HEK293 (cell line): ENCODE measurements at regions not wholly inside any gene's neighbourhood (a gene's known extent, or its start where the extent isn't known, plus 50 kb on each side); places are given as distances from the start of the nearest gene placed in this dataset.

Source experiments
- CTCF ChIA-PET: fragments of 350-600 bp; formaldehyde crosslinking; extraction: SDS; loops from one replicate; lab custom pipeline; 2021; ENCODE audit warnings: antibody characterized with exemption; lab: Yijun Ruan, JAX
- POLR2A ChIA-PET: fragments of 300-600 bp; formaldehyde crosslinking; extraction: SDS; loops from one replicate; lab custom pipeline; 2020; ENCODE audit warnings: antibody characterized with exemption, inconsistent platforms; lab: Yijun Ruan, JAX
- H3K27ac ChIP-seq: fragments of 200-500 bp; sonication (Bioruptor generic); 2 replicates; pipeline ENCODE4 v1.5.1; 2014; ENCODE audit warnings: low read depth, low read length, control low read depth, inconsistent platforms; ENCODE audit errors: extremely low read depth
- H3K36me3 ChIP-seq, 2 experiments: fragments of 200-500 bp in 1 of 2; sonication (Bioruptor generic) in 1 of 2; 1 replicate in 1 of 2; 2 replicates in 1 of 2; pipeline ENCODE4 v1.5.1; 2014 to 2017; ENCODE audit warnings: inconsistent platforms in 2 of 2, low read length in 2 of 2; ENCODE audit not compliant: control insufficient read depth in 2 of 2, insufficient read depth in 1 of 2
- H3K4me1 ChIP-seq: fragments of 200-500 bp; sonication (Bioruptor generic); 2 replicates; pipeline ENCODE4 v1.5.1; 2014; ENCODE audit warnings: mild to moderate bottlenecking, low read length, inconsistent platforms; ENCODE audit not compliant: control insufficient read depth, insufficient read depth
- H3K4me3 ChIP-seq: 2 replicates; pipeline ENCODE4 v1.5.1; 2011; ENCODE audit warnings: low read depth, mild to moderate bottlenecking, control low read depth, low read length, moderate library complexity
- H3K9me3 ChIP-seq: fragments of 200-500 bp; sonication (Bioruptor generic); 2 replicates; pipeline ENCODE4 v1.5.1; 2014; ENCODE audit warnings: low read depth, low read length, inconsistent platforms; ENCODE audit not compliant: control insufficient read depth, insufficient read depth
- FEZF1 ChIP-seq: fragments of 450-650 bp; formaldehyde crosslinking; IDR thresholded peaks from 2 replicates; pipeline ENCODE4 v1.5.1; 2016; ENCODE audit warnings: missing biosample characterization, missing genetic modification characterization
- IKZF3 ChIP-seq: fragments of 450-650 bp; IDR thresholded peaks from 2 replicates; pipeline ENCODE4 v1.5.0; 2018; ENCODE audit warnings: missing biosample characterization, mild to moderate bottlenecking, missing genetic modification characterization, moderate library complexity
- KLF10 ChIP-seq: fragments of 450-650 bp; IDR thresholded peaks from 2 replicates; pipeline ENCODE4 v1.5.1; 2018; ENCODE audit warnings: missing biosample characterization, mild to moderate bottlenecking, missing genetic modification characterization
- KLF7 ChIP-seq: fragments of 450-650 bp; formaldehyde crosslinking; IDR thresholded peaks from 2 replicates; pipeline ENCODE4 v1.5.1; 2016; ENCODE audit warnings: missing biosample characterization, missing genetic modification characterization, borderline replicate concordance
- OVOL3 ChIP-seq: fragments of 450-650 bp; formaldehyde crosslinking; IDR thresholded peaks from 2 replicates; pipeline ENCODE4 v1.5.1; 2016; ENCODE audit warnings: missing biosample characterization, missing genetic modification characterization
- PRDM1 ChIP-seq: fragments of 450-650 bp; formaldehyde crosslinking; IDR thresholded peaks from 2 replicates; pipeline ENCODE4; 2016; ENCODE audit warnings: missing biosample characterization, missing genetic modification characterization
- PRDM10 ChIP-seq: fragments of 450-650 bp; formaldehyde crosslinking; IDR thresholded peaks from 2 replicates; pipeline ENCODE4 v1.5.1; 2016; ENCODE audit warnings: missing biosample characterization, missing genetic modification characterization
- PRDM6 ChIP-seq: fragments of 450-650 bp; formaldehyde crosslinking; IDR thresholded peaks from 2 replicates; pipeline ENCODE4 v1.5.1; 2017; ENCODE audit warnings: missing biosample characterization, missing genetic modification characterization
- SALL2 ChIP-seq: fragments of 450-650 bp; formaldehyde crosslinking; IDR thresholded peaks from 2 replicates; pipeline ENCODE4 v1.5.0; 2017; ENCODE audit warnings: missing biosample characterization, mild to moderate bottlenecking, missing genetic modification characterization, borderline replicate concordance
- ZFP37 ChIP-seq: fragments of 450-650 bp; formaldehyde crosslinking; IDR thresholded peaks from 2 replicates; pipeline ENCODE4 v1.5.1; 2016; ENCODE audit warnings: missing biosample characterization, missing genetic modification characterization
- ZNF16 ChIP-seq: fragments of 450-650 bp; formaldehyde crosslinking; IDR thresholded peaks from 2 replicates; pipeline ENCODE4 v1.5.1; 2016; ENCODE audit warnings: low read depth, missing biosample characterization, missing genetic modification characterization
- ZNF174 ChIP-seq: fragments of 450-650 bp; formaldehyde crosslinking; IDR thresholded peaks from 2 replicates; pipeline ENCODE4 v1.5.0; 2017; ENCODE audit warnings: missing biosample characterization, mild to moderate bottlenecking, missing genetic modification characterization
- ZNF2 ChIP-seq: fragments of 450-650 bp; formaldehyde crosslinking; IDR thresholded peaks from 2 replicates; pipeline ENCODE4 v1.5.1; 2016; ENCODE audit warnings: missing biosample characterization, missing genetic modification characterization
- ZNF202 ChIP-seq: fragments of 450-650 bp; formaldehyde crosslinking; IDR thresholded peaks from 2 replicates; pipeline ENCODE4 v1.5.1; 2016; ENCODE audit warnings: missing biosample characterization, missing genetic modification characterization, borderline replicate concordance
- ZNF292 ChIP-seq: fragments of 450-650 bp; formaldehyde crosslinking; IDR thresholded peaks from 2 replicates; pipeline ENCODE4 v1.5.1; 2016; ENCODE audit warnings: low read depth, missing biosample characterization, missing genetic modification characterization, borderline replicate concordance
- ZNF335 ChIP-seq: fragments of 450-650 bp; formaldehyde crosslinking; conservative IDR thresholded peaks from 2 replicates; pipeline ENCODE4 v1.5.1; 2016; ENCODE audit warnings: missing biosample characterization, missing genetic modification characterization
- ZNF391 ChIP-seq: fragments of 450-650 bp; formaldehyde crosslinking; IDR thresholded peaks from 2 replicates; pipeline ENCODE4 v1.5.1; 2016; ENCODE audit warnings: low read depth, missing biosample characterization, missing genetic modification characterization, borderline replicate concordance
- ZNF501 ChIP-seq: fragments of 450-650 bp; formaldehyde crosslinking; IDR thresholded peaks from 2 replicates; pipeline ENCODE4 v1.5.1; 2016; ENCODE audit warnings: missing biosample characterization, missing genetic modification characterization
- ZNF514 ChIP-seq: fragments of 450-650 bp; formaldehyde crosslinking; IDR thresholded peaks from 2 replicates; pipeline ENCODE4 v1.5.1; 2016; ENCODE audit warnings: missing biosample characterization, missing genetic modification characterization
- ZNF610 ChIP-seq: fragments of 450-650 bp; formaldehyde crosslinking; IDR thresholded peaks from 2 replicates; pipeline ENCODE4 v1.5.1; 2016; ENCODE audit warnings: missing biosample characterization, missing genetic modification characterization, borderline replicate concordance
- ZNF654 ChIP-seq: fragments of 450-650 bp; formaldehyde crosslinking; IDR thresholded peaks from 2 replicates; pipeline ENCODE4 v1.5.1; 2016; ENCODE audit warnings: low read depth, missing biosample characterization, missing genetic modification characterization
- ZNF658 ChIP-seq: fragments of 450-650 bp; formaldehyde crosslinking; IDR thresholded peaks from 2 replicates; pipeline ENCODE4; 2016; ENCODE audit warnings: missing biosample characterization, missing genetic modification characterization
- ZNF664 ChIP-seq: fragments of 450-650 bp; formaldehyde crosslinking; IDR thresholded peaks from 2 replicates; pipeline ENCODE4 v1.5.1; 2016; ENCODE audit warnings: missing biosample characterization, missing genetic modification characterization
- ZNF768 ChIP-seq: fragments of 450-650 bp; formaldehyde crosslinking; IDR thresholded peaks from 2 replicates; pipeline ENCODE4 v1.5.1; 2018; ENCODE audit warnings: missing biosample characterization, mild to moderate bottlenecking, missing genetic modification characterization
- ZSCAN23 ChIP-seq: fragments of 450-650 bp; formaldehyde crosslinking; IDR thresholded peaks from 2 replicates; pipeline ENCODE4 v1.5.1; 2016; ENCODE audit warnings: missing biosample characterization, missing genetic modification characterization
- TF ChIP-seq, protein P1 (sequence below): fragments of 450-650 bp; formaldehyde crosslinking; IDR thresholded peaks from 2 replicates; pipeline ENCODE4 v1.5.1; 2017; ENCODE audit warnings: missing biosample characterization, missing genetic modification characterization
- TF ChIP-seq, protein P2 (sequence below): fragments of 450-650 bp; formaldehyde crosslinking; IDR thresholded peaks from 2 replicates; pipeline ENCODE4 v1.5.1; 2016; ENCODE audit warnings: missing biosample characterization, missing genetic modification characterization
- TF ChIP-seq, protein P3 (sequence below): fragments of 450-650 bp; formaldehyde crosslinking; IDR thresholded peaks from 2 replicates; pipeline ENCODE4 v1.5.1; 2016; ENCODE audit warnings: missing biosample characterization, missing genetic modification characterization, low read depth

DNA sequence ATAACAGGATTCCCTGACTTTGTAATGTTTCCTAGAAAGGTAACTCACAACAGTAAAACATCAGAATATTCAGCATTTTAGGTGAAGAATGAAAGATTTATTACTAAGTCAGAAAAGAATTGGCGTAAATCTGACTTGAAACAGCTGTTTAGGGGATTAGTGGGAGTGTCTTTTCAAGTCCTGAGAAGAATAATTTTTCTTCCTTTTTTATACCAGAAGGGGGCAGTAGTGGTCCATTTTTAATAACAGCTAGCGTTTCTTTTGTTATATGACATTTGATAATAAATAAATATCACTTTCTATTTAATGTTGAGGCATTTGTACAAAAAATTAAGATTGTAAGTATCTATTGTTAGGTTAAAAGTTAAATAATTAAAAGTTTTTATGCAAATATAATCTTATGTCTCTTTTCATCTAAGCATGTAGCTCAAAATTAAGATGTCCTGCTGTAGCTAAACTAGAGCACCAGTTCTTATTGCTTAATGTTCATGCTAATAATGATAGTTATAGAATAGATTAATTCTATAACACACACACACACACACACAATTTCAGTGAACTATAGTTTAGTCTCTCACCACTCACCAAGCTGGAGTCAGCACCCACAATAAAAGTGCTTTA, 258.7 kb upstream of the ARRDC3 start:
- TF ChIP-seq OVOL3 (no peak), ZSCAN23 (tag by site-specific recombination) (no peak), ZNF658 (tag by site-specific recombination) (no peak), ZNF768 (tag by site-specific recombination) (no peak), ZNF654 (tag by site-specific recombination) (peak; percentile 77), SALL2 (tag by site-specific recombination) (no peak), ZNF610 (tag by site-specific recombination) (no peak), ZNF292 (tag by site-specific recombination) (no peak), ZNF391 (no peak), PRDM1 (tag by site-specific recombination) (no peak), KLF7 (tag by site-specific recombination) (no peak), IKZF3 (tag by site-specific recombination) (no peak), KLF10 (tag by site-specific recombination) (0 out of 2 replicates have a peak, but pooled peaks have one; percentile 31), ZNF202 (tag by site-specific recombination) (no peak), ZNF174 (tag by site-specific recombination) (no peak), FEZF1 (tag by site-specific recombination) (peak; percentile 66), ZNF664 (tag by site-specific recombination) (no peak), ZNF16 (tag by site-specific recombination) (no peak), ZNF501 (tag by site-specific recombination) (no peak), ZNF335 (tag by site-specific recombination) (0 out of 2 replicates have a peak, but pooled peaks have one; percentile 23), ZNF514 (tag by site-specific recombination) (no peak), PRDM6 (tag by site-specific recombination) (no peak), ZFP37 (tag by site-specific recombination) (no peak), ZNF2 (tag by site-specific recombination) (no peak), PRDM10 (tag by site-specific recombination) (no peak)
- TF ChIP-seq, protein P1, sequence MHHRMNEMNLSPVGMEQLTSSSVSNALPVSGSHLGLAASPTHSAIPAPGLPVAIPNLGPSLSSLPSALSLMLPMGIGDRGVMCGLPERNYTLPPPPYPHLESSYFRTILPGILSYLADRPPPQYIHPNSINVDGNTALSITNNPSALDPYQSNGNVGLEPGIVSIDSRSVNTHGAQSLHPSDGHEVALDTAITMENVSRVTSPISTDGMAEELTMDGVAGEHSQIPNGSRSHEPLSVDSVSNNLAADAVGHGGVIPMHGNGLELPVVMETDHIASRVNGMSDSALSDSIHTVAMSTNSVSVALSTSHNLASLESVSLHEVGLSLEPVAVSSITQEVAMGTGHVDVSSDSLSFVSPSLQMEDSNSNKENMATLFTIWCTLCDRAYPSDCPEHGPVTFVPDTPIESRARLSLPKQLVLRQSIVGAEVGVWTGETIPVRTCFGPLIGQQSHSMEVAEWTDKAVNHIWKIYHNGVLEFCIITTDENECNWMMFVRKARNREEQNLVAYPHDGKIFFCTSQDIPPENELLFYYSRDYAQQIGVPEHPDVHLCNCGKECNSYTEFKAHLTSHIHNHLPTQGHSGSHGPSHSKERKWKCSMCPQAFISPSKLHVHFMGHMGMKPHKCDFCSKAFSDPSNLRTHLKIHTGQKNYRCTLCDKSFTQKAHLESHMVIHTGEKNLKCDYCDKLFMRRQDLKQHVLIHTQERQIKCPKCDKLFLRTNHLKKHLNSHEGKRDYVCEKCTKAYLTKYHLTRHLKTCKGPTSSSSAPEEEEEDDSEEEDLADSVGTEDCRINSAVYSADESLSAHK, result peak; percentile 93
- TF ChIP-seq, protein P2, sequence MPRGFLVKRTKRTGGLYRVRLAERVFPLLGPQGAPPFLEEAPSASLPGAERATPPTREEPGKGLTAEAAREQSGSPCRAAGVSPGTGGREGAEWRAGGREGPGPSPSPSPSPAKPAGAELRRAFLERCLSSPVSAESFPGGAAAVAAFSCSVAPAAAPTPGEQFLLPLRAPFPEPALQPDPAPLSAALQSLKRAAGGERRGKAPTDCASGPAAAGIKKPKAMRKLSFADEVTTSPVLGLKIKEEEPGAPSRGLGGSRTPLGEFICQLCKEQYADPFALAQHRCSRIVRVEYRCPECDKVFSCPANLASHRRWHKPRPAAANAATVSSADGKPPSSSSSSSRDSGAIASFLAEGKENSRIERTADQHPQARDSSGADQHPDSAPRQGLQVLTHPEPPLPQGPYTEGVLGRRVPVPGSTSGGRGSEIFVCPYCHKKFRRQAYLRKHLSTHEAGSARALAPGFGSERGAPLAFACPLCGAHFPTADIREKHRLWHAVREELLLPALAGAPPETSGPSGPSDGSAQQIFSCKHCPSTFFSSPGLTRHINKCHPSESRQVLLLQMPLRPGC, result no peak
- TF ChIP-seq, protein P3, sequence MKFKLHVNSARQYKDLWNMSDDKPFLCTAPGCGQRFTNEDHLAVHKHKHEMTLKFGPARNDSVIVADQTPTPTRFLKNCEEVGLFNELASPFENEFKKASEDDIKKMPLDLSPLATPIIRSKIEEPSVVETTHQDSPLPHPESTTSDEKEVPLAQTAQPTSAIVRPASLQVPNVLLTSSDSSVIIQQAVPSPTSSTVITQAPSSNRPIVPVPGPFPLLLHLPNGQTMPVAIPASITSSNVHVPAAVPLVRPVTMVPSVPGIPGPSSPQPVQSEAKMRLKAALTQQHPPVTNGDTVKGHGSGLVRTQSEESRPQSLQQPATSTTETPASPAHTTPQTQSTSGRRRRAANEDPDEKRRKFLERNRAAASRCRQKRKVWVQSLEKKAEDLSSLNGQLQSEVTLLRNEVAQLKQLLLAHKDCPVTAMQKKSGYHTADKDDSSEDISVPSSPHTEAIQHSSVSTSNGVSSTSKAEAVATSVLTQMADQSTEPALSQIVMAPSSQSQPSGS (tag by site-specific recombination), result no peak
- ChIA-PET CTCF (interaction anchor here (0.6 to 1.8 kb wide), 27 partner anchors 9 to 1774 kb away, joined by 3 to 12 read pairs (median 3); no protein-coding TSS in a partner anchor), POLR2A (interaction anchor here (0.8 kb wide), 1 partner anchor 1941 kb away, joined by 6 read pairs; the partner anchor contains the start of gene NR2F1)
- H3K36me3 ChIP-seq, result no peaks in the 10 kb centered on the region
- H3K4me3 ChIP-seq, result no peak overlapping the region
- no peak overlapping the region for H3K27ac ChIP-seq
- H3K9me3 ChIP-seq, result no peaks in the 10 kb centered on the region
- no peaks in the 10 kb centered on the region for H3K4me1 ChIP-seq
